ENCODE measurements at regions not wholly inside any gene's neighbourhood (a gene's known extent, or its start where the extent isn't known, plus 50 kb on each side); places are given as distances from the start of the nearest gene placed in this dataset.

GRCh38 chr7:16343612-16344011 is 77.7 kb downstream of the CRPPA start:
- intact Hi-C loops (cut with DNase I), result no loop called here
- H3K27me3 ChIP-seq (ENCODE audit: control insufficient read depth, insufficient read depth, low read length), result no peaks in the 10 kb centered on the region
- DNase-seq (no peak), FAIRE-seq (no peak)
- no peaks in the 10 kb centered on the region for H3K4me1 ChIP-seq (ENCODE audit: control insufficient read depth in 2 of 3, insufficient read depth in 2 of 3, low read depth in 1 of 3, low read length in 3 of 3)
- no peak overlapping the region for H3K4me3 ChIP-seq (ENCODE audit: low read length in 3 of 3)
- H3K27ac ChIP-seq (ENCODE audit: low read depth in 2 of 2, low read length in 2 of 2), result no peak overlapping the region
- no peak overlapping the region for H3K9ac ChIP-seq (ENCODE audit: low read length in 3 of 3)
- H3K9me3 ChIP-seq (ENCODE audit: control insufficient read depth in 2 of 3, insufficient read depth in 1 of 3, low read length in 3 of 3), result peaks cover 0 to 6% (median 0%) of the 10 kb centered on the region in 3 donors
- no peaks in the 10 kb centered on the region for H3K36me3 ChIP-seq (ENCODE audit: control insufficient read depth in 2 of 3, insufficient read depth in 3 of 3, low read length in 3 of 3)
- TF ChIP-seq CTCF (IDR thresholded peaks at IDR 0.05; ENCODE audit: borderline replicate concordance, extremely low read depth, insufficient read depth), result no peak

- intact Hi-C loops (cut with DNase I), result no loop called here
- Histone ChIP-seq H3K9ac (ENCODE audit: low read length in 3 of 3) (no peak overlapping the region), H3K27ac (ENCODE audit: low read depth in 2 of 2, low read length in 2 of 2) (no peak overlapping the region), H3K4me1 (ENCODE audit: control insufficient read depth in 2 of 3, insufficient read depth in 2 of 3, low read depth in 1 of 3, low read length in 3 of 3) (no peaks in the 10 kb centered on the region), H3K4me3 (ENCODE audit: low read length in 3 of 3) (no peak overlapping the region), H3K36me3 (ENCODE audit: control insufficient read depth in 2 of 3, insufficient read depth in 3 of 3, low read length in 3 of 3) (no peaks in the 10 kb centered on the region), H3K9me3 (ENCODE audit: control insufficient read depth in 2 of 3, insufficient read depth in 1 of 3, low read length in 3 of 3) (no peaks in the 10 kb centered on the region), H3K27me3 (ENCODE audit: control insufficient read depth, insufficient read depth, low read length) (no peaks in the 10 kb centered on the region)
- DNase-seq (no peak), FAIRE-seq (no peak)
- TF ChIP-seq CTCF (IDR thresholded peaks at IDR 0.05; ENCODE audit: borderline replicate concordance, extremely low read depth, insufficient read depth), result no peak
Measured at GRCh38 chr7:16338065-16338464, 83.3 kb downstream of the CRPPA start.

- H3K4me3 ChIP-seq (ENCODE audit: low read length in 3 of 3), result no peak overlapping the region
- H3K27ac ChIP-seq (ENCODE audit: low read depth in 2 of 2, low read length in 2 of 2), result no peak overlapping the region
- DNase-seq (no peak), FAIRE-seq (no peak)
- TF ChIP-seq CTCF (IDR thresholded peaks at IDR 0.05; ENCODE audit: borderline replicate concordance, extremely low read depth, insufficient read depth), result no peak
- no peaks in the 10 kb centered on the region for H3K36me3 ChIP-seq (ENCODE audit: control insufficient read depth in 2 of 3, insufficient read depth in 3 of 3, low read length in 3 of 3)
- H3K27me3 ChIP-seq (ENCODE audit: control insufficient read depth, insufficient read depth, low read length), result no peaks in the 10 kb centered on the region
- no peaks in the 10 kb centered on the region for H3K4me1 ChIP-seq (ENCODE audit: control insufficient read depth in 2 of 3, insufficient read depth in 2 of 3, low read depth in 1 of 3, low read length in 3 of 3)
- intact Hi-C loops (cut with DNase I), result no loop called here
- no peaks in the 10 kb centered on the region for H3K9me3 ChIP-seq (ENCODE audit: control insufficient read depth in 2 of 3, insufficient read depth in 1 of 3, low read length in 3 of 3)
- H3K9ac ChIP-seq (ENCODE audit: low read length in 3 of 3), result no peak overlapping the region
Measured at GRCh38 chr7:16326106-16326505, 95.2 kb downstream of the CRPPA start.

- no peaks in the 10 kb centered on the region for H3K27me3 ChIP-seq (ENCODE audit: control insufficient read depth, insufficient read depth, low read length)
- H3K36me3 ChIP-seq (ENCODE audit: control insufficient read depth in 2 of 3, insufficient read depth in 3 of 3, low read length in 3 of 3), result no peaks in the 10 kb centered on the region
- no peak overlapping the region for H3K27ac ChIP-seq (ENCODE audit: low read depth in 2 of 2, low read length in 2 of 2)
- H3K4me3 ChIP-seq (ENCODE audit: low read length in 3 of 3), result no peak overlapping the region
- H3K4me1 ChIP-seq (ENCODE audit: control insufficient read depth in 2 of 3, insufficient read depth in 2 of 3, low read depth in 1 of 3, low read length in 3 of 3), result no peaks in the 10 kb centered on the region
- DNase-seq (no peak), FAIRE-seq (no peak)
- no peak for TF ChIP-seq CTCF (IDR thresholded peaks at IDR 0.05; ENCODE audit: borderline replicate concordance, extremely low read depth, insufficient read depth)
- H3K9me3 ChIP-seq (ENCODE audit: control insufficient read depth in 2 of 3, insufficient read depth in 1 of 3, low read length in 3 of 3), result no peaks in the 10 kb centered on the region
- H3K9ac ChIP-seq (ENCODE audit: low read length in 3 of 3), result no peak overlapping the region
- intact Hi-C loops (cut with DNase I), result no loop called here
Measured at GRCh38 chr7:16323313-16323712, 98.0 kb downstream of the CRPPA start.

Data from kidney (tissue), 13 donors.